GM19035 (cell line): ENCODE measurements at regions not wholly inside any gene's neighbourhood (a gene's known extent, or its start where the extent isn't known, plus 50 kb on each side); places are given as distances from the start of the nearest gene placed in this dataset.
"Not testable (repeated sequence)": the region's sequence is repeated elsewhere in the genome, so short reads cannot be mapped to it uniquely, and the experiment has no call there.

Experiments
- ATAC-seq: cut with Tn5 transposase; IDR thresholded peaks from one replicate; pipeline ENCODE4 v1.9.1; 2021; ENCODE audit not compliant: unreplicated experiment

- no peak for ATAC-seq
These were observed 254.9 kb upstream of the PCDH20 start for GRCh38 chr13:61670384-61671161.

GRCh38 chr13:61664801-61665705 lies 249.4 kb upstream of the PCDH20 start:
- no peak for ATAC-seq

GRCh38 chr13:61654481-61654880 lies 238.8 kb upstream of the PCDH20 start:
- ATAC-seq = no peak

- no peak for ATAC-seq
These were observed 232.9 kb upstream of the PCDH20 start for GRCh38 chr13:61648547-61648946.

GRCh38 chr13:61612192-61612591 lies 196.5 kb upstream of the PCDH20 start:
- ATAC-seq = no peak

- no peak for ATAC-seq
These were observed 192.5 kb upstream of the PCDH20 start for GRCh38 chr13:61608138-61608537.

- ATAC-seq = no peak
These were observed 184.8 kb upstream of the PCDH20 start for GRCh38 chr13:61600360-61601033.

GRCh38 chr13:61592489-61592888 lies 176.8 kb upstream of the PCDH20 start:
- ATAC-seq = no peak

- no peak for ATAC-seq
These were observed 160.3 kb upstream of the PCDH20 start for GRCh38 chr13:61575973-61576372.

GRCh38 chr13:61563645-61564044 lies 148.0 kb upstream of the PCDH20 start:
- ATAC-seq = no peak

GRCh38 chr13:61546911-61547310 lies 131.3 kb upstream of the PCDH20 start:
- ATAC-seq = no peak

- ATAC-seq = no peak
These were observed 130.8 kb upstream of the PCDH20 start for GRCh38 chr13:61546413-61546812.

- no peak for ATAC-seq
These were observed 120.8 kb upstream of the PCDH20 start for GRCh38 chr13:61536433-61536832.

- ATAC-seq = no peak
These were observed 115.9 kb upstream of the PCDH20 start for GRCh38 chr13:61531383-61532065.

GRCh38 chr13:61519214-61519613 lies 103.6 kb upstream of the PCDH20 start:
- ATAC-seq = not testable (repeated sequence)

- ATAC-seq = no peak
These were observed 93.3 kb upstream of the PCDH20 start for GRCh38 chr13:61508936-61509335.

GRCh38 chr13:61500176-61500575 lies 84.5 kb upstream of the PCDH20 start:
- no peak for ATAC-seq

- ATAC-seq = no peak
These were observed 80.0 kb upstream of the PCDH20 start for GRCh38 chr13:61495648-61496047.

- not testable (repeated sequence) for ATAC-seq
These were observed 77.9 kb upstream of the PCDH20 start for GRCh38 chr13:61493556-61493955.

GRCh38 chr13:61486496-61486895 lies 70.8 kb upstream of the PCDH20 start:
- no peak for ATAC-seq
